Kidney epithelial cell (primary cell): ENCODE measurements at regions not wholly inside any gene's neighbourhood (a gene's known extent, or its start where the extent isn't known, plus 50 kb on each side); places are given as distances from the start of the nearest gene placed in this dataset.

Experiments used
- DNase-seq: peaks from one replicate; pipeline ENCODE4 v3.0.0-alpha.2; 2010; ENCODE audit warnings: low read depth
- H3K27me3 ChIP-seq: 2 replicates; pipeline ENCODE4 v1.6.0; 2011; ENCODE audit warnings: low read length; ENCODE audit not compliant: control insufficient read depth, insufficient read depth
- H3K36me3 ChIP-seq: 2 replicates; pipeline ENCODE4 v1.5.1; 2011; ENCODE audit warnings: low read length; ENCODE audit not compliant: control insufficient read depth, insufficient read depth
- H3K4me3 ChIP-seq: 2 replicates; pipeline ENCODE4 v1.5.1; 2011; ENCODE audit warnings: low read depth, mild to moderate bottlenecking, control low read depth, low read length
- CTCF ChIP-seq: IDR thresholded peaks from 2 replicates; pipeline ENCODE4 v1.5.1; 2011; ENCODE audit warnings: mild to moderate bottlenecking, moderate library complexity, low read length, control low read depth, inconsistent platforms; ENCODE audit not compliant: insufficient read depth, poor library complexity, severe bottlenecking

- H3K27me3 ChIP-seq: no peaks in the 10 kb centered on the region
- peak; percentile 21 for DNase-seq
- TF ChIP-seq CTCF: no peak
- H3K4me3 ChIP-seq: no peak overlapping the region
- H3K36me3 ChIP-seq: no peaks in the 10 kb centered on the region
Observed at GRCh38 chr5:128736553-128736952, 198.5 kb upstream of the FBN2 start.

DNA sequence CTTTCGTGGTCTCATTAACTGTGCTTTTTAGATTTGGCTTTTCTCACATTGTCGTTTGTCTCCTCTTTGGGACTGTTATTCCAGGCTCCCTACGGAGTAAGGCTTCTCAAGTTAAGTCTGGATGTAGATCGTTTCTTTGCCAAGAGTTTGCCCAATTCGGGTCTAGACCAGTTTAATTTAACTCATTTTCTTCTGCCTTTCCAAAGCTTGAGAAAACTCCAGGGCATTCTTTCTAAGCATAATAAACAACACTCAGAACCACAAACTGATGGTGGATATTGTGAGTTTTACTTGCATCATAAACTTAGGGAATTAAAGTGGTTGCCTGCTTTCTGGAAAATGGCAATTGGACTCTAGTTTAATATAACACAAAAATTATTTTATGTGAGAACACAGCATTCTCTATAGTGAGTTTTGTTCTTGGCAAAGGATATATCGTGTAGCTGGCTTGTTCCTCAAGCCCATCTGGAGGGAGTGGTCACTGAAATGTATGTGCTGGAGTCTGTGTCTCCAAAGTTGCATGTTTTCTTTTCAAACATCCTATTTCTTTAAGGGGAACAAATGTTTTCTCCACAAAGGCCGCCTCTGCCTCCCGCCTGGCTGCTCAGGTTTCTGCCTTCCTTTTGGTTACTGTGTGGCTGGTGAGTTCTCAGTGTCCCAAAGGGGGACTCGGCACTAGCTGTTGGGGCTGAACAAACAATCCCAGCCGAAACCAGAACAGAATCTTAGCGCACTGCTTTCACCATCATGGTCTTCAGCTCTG, 211.3 kb upstream of the FBN2 start:
- Histone ChIP-seq H3K4me3 (no peak overlapping the region), H3K27me3 (no peaks in the 10 kb centered on the region), H3K36me3 (no peaks in the 10 kb centered on the region)
- DNase-seq: no peak
- TF ChIP-seq CTCF: no peak

- Histone ChIP-seq H3K27me3 (no peaks in the 10 kb centered on the region), H3K4me3 (no peak overlapping the region), H3K36me3 (no peaks in the 10 kb centered on the region)
- TF ChIP-seq CTCF: no peak
- no peak for DNase-seq
Observed at GRCh38 chr5:128750155-128750554, 212.1 kb upstream of the FBN2 start.

- Histone ChIP-seq H3K27me3 (no peaks in the 10 kb centered on the region), H3K36me3 (no peaks in the 10 kb centered on the region), H3K4me3 (no peak overlapping the region)
- TF ChIP-seq CTCF: no peak
- DNase-seq: no peak
Observed at GRCh38 chr5:128757196-128757959, 207.9 kb upstream of the SLC27A6 start.

- DNase-seq: no peak
- TF ChIP-seq CTCF: no peak
- no peaks in the 10 kb centered on the region for H3K36me3 ChIP-seq
- no peak overlapping the region for H3K4me3 ChIP-seq
- H3K27me3 ChIP-seq: no peaks in the 10 kb centered on the region
Observed at GRCh38 chr5:128762661-128763306, 202.5 kb upstream of the SLC27A6 start.
